ENCODE measurements at regions not wholly inside any gene's neighbourhood (a gene's known extent, or its start where the extent isn't known, plus 50 kb on each side); places are given as distances from the start of the nearest gene placed in this dataset.

- Histone ChIP-seq H3K9me3 (replicated peaks; ENCODE audit: insufficient read depth, low read length) (no peaks in the 10 kb centered on the region), H3K9ac (ENCODE audit: low read length) (no peak overlapping the region), H3F3A (ENCODE audit: insufficient read depth, low read length) (no peaks in the 10 kb centered on the region), H3K36me3 (replicated peaks; ENCODE audit: insufficient read depth, low read length) (no peaks in the 10 kb centered on the region), H3K27me3 (replicated peaks; ENCODE audit: insufficient read depth, low read length) (no peaks in the 10 kb centered on the region), H3K4me1 (ENCODE audit: low read length) (no peaks in the 10 kb centered on the region), H2AFZ (ENCODE audit: low read length) (no peak overlapping the region), H3K9me2 (replicated peaks; ENCODE audit: insufficient read depth, low read length) (no peaks in the 10 kb centered on the region), H3K4me2 (ENCODE audit: low read depth, low read length) (no peak overlapping the region), H3K4me3 (ENCODE audit: low read length) (no peak overlapping the region), H3K27ac (ENCODE audit: low read length) (no peak overlapping the region), H3K79me2 (ENCODE audit: low read length) (no peaks in the 10 kb centered on the region), H4K20me1 (ENCODE audit: insufficient read depth, low read length) (no peaks in the 10 kb centered on the region)
- no peak for TF ChIP-seq EZH2 (optimal IDR thresholded peaks at IDR 0.05; ENCODE audit: low read depth, low read length)
- TF ChIP-seq EZH2phosphoT487 (IDR thresholded peaks at IDR 0.05; ENCODE audit: low read length), result no peak
- no peak for TF ChIP-seq CTCF (IDR thresholded peaks at IDR 0.05; ENCODE audit: low read length)
- DNase-seq, result no peak
These were observed 160.5 kb upstream of the TAPT1 start for GRCh38 chr4:16386711-16387320.

- no peaks in the 10 kb centered on the region for H4K20me1 ChIP-seq (ENCODE audit: insufficient read depth, low read length)
- H3K27ac ChIP-seq (ENCODE audit: low read length), result no peak overlapping the region
- TF ChIP-seq CTCF (IDR thresholded peaks at IDR 0.05; ENCODE audit: low read length) (no peak), EZH2phosphoT487 (IDR thresholded peaks at IDR 0.05; ENCODE audit: low read length) (no peak), EZH2 (optimal IDR thresholded peaks at IDR 0.05; ENCODE audit: low read depth, low read length) (no peak)
- H3K36me3 ChIP-seq (replicated peaks; ENCODE audit: insufficient read depth, low read length), result no peaks in the 10 kb centered on the region
- no peaks in the 10 kb centered on the region for H3K27me3 ChIP-seq (replicated peaks; ENCODE audit: insufficient read depth, low read length)
- no peaks in the 10 kb centered on the region for H3K9me3 ChIP-seq (replicated peaks; ENCODE audit: insufficient read depth, low read length)
- H3F3A ChIP-seq (ENCODE audit: insufficient read depth, low read length), result no peaks in the 10 kb centered on the region
- H2AFZ ChIP-seq (ENCODE audit: low read length), result no peak overlapping the region
- no peak overlapping the region for H3K4me3 ChIP-seq (ENCODE audit: low read length)
- H3K79me2 ChIP-seq (ENCODE audit: low read length), result no peaks in the 10 kb centered on the region
- no peak overlapping the region for H3K9ac ChIP-seq (ENCODE audit: low read length)
- no peaks in the 10 kb centered on the region for H3K9me2 ChIP-seq (replicated peaks; ENCODE audit: insufficient read depth, low read length)
- H3K4me1 ChIP-seq (ENCODE audit: low read length), result no peaks in the 10 kb centered on the region
- no peak overlapping the region for H3K4me2 ChIP-seq (ENCODE audit: low read depth, low read length)
- no peak for DNase-seq
These were observed 158.3 kb upstream of the TAPT1 start for GRCh38 chr4:16384576-16384975.

GRCh38 chr4:16382571-16382970, 156.3 kb upstream of the TAPT1 start:
- Histone ChIP-seq H3K36me3 (replicated peaks; ENCODE audit: insufficient read depth, low read length) (no peaks in the 10 kb centered on the region), H2AFZ (ENCODE audit: low read length) (no peak overlapping the region), H3K27ac (ENCODE audit: low read length) (no peak overlapping the region), H3K4me1 (ENCODE audit: low read length) (no peaks in the 10 kb centered on the region), H3K9me2 (replicated peaks; ENCODE audit: insufficient read depth, low read length) (no peaks in the 10 kb centered on the region), H3K4me3 (ENCODE audit: low read length) (no peak overlapping the region), H3K9me3 (replicated peaks; ENCODE audit: insufficient read depth, low read length) (no peaks in the 10 kb centered on the region), H3F3A (ENCODE audit: insufficient read depth, low read length) (no peaks in the 10 kb centered on the region), H3K4me2 (ENCODE audit: low read depth, low read length) (no peak overlapping the region), H3K79me2 (ENCODE audit: low read length) (no peaks in the 10 kb centered on the region), H3K27me3 (replicated peaks; ENCODE audit: insufficient read depth, low read length) (no peaks in the 10 kb centered on the region), H4K20me1 (ENCODE audit: insufficient read depth, low read length) (no peaks in the 10 kb centered on the region), H3K9ac (ENCODE audit: low read length) (no peak overlapping the region)
- no peak for DNase-seq
- TF ChIP-seq EZH2 (optimal IDR thresholded peaks at IDR 0.05; ENCODE audit: low read depth, low read length) (no peak), CTCF (IDR thresholded peaks at IDR 0.05; ENCODE audit: low read length) (no peak), EZH2phosphoT487 (IDR thresholded peaks at IDR 0.05; ENCODE audit: low read length) (no peak)

Measured in MM.1S (cell line).